ENCODE measurements at regions not wholly inside any gene's neighbourhood (a gene's known extent, or its start where the extent isn't known, plus 50 kb on each side); places are given as distances from the start of the nearest gene placed in this dataset.

GRCh38 chr4:45778514-45778913 lies 345.3 kb downstream of the GABRG1 start:
- DNase-seq = no peak

GRCh38 chr4:45776146-45776545 lies 347.7 kb downstream of the GABRG1 start:
- DNase-seq = no peak

- DNase-seq = no peak
These were observed 352.9 kb downstream of the GABRG1 start for GRCh38 chr4:45770958-45771357.

GRCh38 chr4:45765521-45765920 lies 358.3 kb downstream of the GABRG1 start:
- no peak for DNase-seq

- no peak for DNase-seq
These were observed 371.9 kb downstream of the GABRG1 start for GRCh38 chr4:45751877-45752530.

- no peak for DNase-seq
These were observed 373.1 kb downstream of the GABRG1 start for GRCh38 chr4:45750721-45751120.

- DNase-seq = no peak
These were observed 378.1 kb downstream of the GABRG1 start for GRCh38 chr4:45745741-45746140.

GRCh38 chr4:45741897-45742296 lies 382.0 kb downstream of the GABRG1 start:
- DNase-seq = no peak

GRCh38 chr4:45732161-45732560 lies 391.7 kb downstream of the GABRG1 start:
- no peak for DNase-seq

GRCh38 chr4:45716093-45716492 lies 407.8 kb downstream of the GABRG1 start:
- no peak for DNase-seq

GRCh38 chr4:45713996-45714395 lies 409.9 kb downstream of the GABRG1 start:
- no peak for DNase-seq

GRCh38 chr4:45701621-45702020 lies 422.2 kb downstream of the GABRG1 start:
- no peak for DNase-seq

- peak in 1 of 56 donors; percentile 1 for DNase-seq
These were observed 430.1 kb downstream of the GABRG1 start for GRCh38 chr4:45693746-45694145.

- DNase-seq = no peak
These were observed 431.6 kb downstream of the GABRG1 start for GRCh38 chr4:45692131-45692735.

- no peak for DNase-seq
These were observed 435.5 kb downstream of the GABRG1 start for GRCh38 chr4:45688341-45688740.

- no peak for DNase-seq
These were observed 444.4 kb downstream of the GABRG1 start for GRCh38 chr4:45679411-45679810.

- no peak for DNase-seq
These were observed 455.7 kb downstream of the GABRG1 start for GRCh38 chr4:45668128-45668527.

- peak in 1 of 56 donors; percentile 6 for DNase-seq
These were observed 460.2 kb downstream of the GABRG1 start for GRCh38 chr4:45663628-45664081.

GRCh38 chr4:45663003-45663402 lies 460.9 kb downstream of the GABRG1 start:
- peak in 25 of 56 donors; percentile 0 to 58 (median 14) for DNase-seq

GRCh38 chr4:45661893-45662292 lies 462.0 kb downstream of the GABRG1 start:
- no peak for DNase-seq

- no peak for DNase-seq
These were observed 473.3 kb downstream of the GABRG1 start for GRCh38 chr4:45650545-45650944.

GRCh38 chr4:45648846-45649245 lies 475.0 kb downstream of the GABRG1 start:
- no peak for DNase-seq

- DNase-seq = no peak
These were observed 476.0 kb downstream of the GABRG1 start for GRCh38 chr4:45647823-45648222.

Measured in amygdala (tissue), 56 donors.